NCI-H1436 treated with DMSO at 0.1 percent for 48 hours (cell line): ENCODE measurements at regions not wholly inside any gene's neighbourhood (a gene's known extent, or its start where the extent isn't known, plus 50 kb on each side); places are given as distances from the start of the nearest gene placed in this dataset.
"Not testable (repeated sequence)": the region's sequence is repeated elsewhere in the genome, so short reads cannot be mapped to it uniquely, and the experiment has no call there.

Source experiments
- DNase-seq: peaks from one replicate; lab custom pipeline; 2025; lab: John Stamatoyannopoulos, UW

GRCh38 chr16:62751218-62751617 is 715.0 kb upstream of the CDH8 start:
- DNase-seq, result no peak

- DNase-seq, result no peak
Measured at GRCh38 chr16:62741692-62742091, 705.5 kb upstream of the CDH8 start.

- DNase-seq, result no peak
Measured at GRCh38 chr16:62738666-62739460, 702.6 kb upstream of the CDH8 start.

- DNase-seq, result no peak
Measured at GRCh38 chr16:62732092-62732491, 695.9 kb upstream of the CDH8 start.

- not testable (repeated sequence) for DNase-seq
Measured at GRCh38 chr16:62724670-62725269, 688.5 kb upstream of the CDH8 start.

GRCh38 chr16:62720651-62721050 is 684.4 kb upstream of the CDH8 start:
- DNase-seq, result no peak

GRCh38 chr16:62717026-62717425 is 680.8 kb upstream of the CDH8 start:
- no peak for DNase-seq

- no peak for DNase-seq
Measured at GRCh38 chr16:62715701-62716100, 679.5 kb upstream of the CDH8 start.

GRCh38 chr16:62712566-62712965 is 676.3 kb upstream of the CDH8 start:
- no peak for DNase-seq

- DNase-seq, result no peak
Measured at GRCh38 chr16:62711797-62712196, 675.6 kb upstream of the CDH8 start.

- DNase-seq, result no peak
Measured at GRCh38 chr16:62709794-62710193, 673.6 kb upstream of the CDH8 start.

GRCh38 chr16:62701426-62701825 is 665.2 kb upstream of the CDH8 start:
- no peak for DNase-seq

- no peak for DNase-seq
Measured at GRCh38 chr16:62700426-62701294, 664.4 kb upstream of the CDH8 start.

- DNase-seq, result no peak
Measured at GRCh38 chr16:62692685-62693084, 656.4 kb upstream of the CDH8 start.

- no peak for DNase-seq
Measured at GRCh38 chr16:62681819-62682218, 645.6 kb upstream of the CDH8 start.

GRCh38 chr16:62678796-62679195 is 642.6 kb upstream of the CDH8 start:
- no peak for DNase-seq

GRCh38 chr16:62676306-62676705 is 640.1 kb upstream of the CDH8 start:
- no peak for DNase-seq

GRCh38 chr16:62665269-62665668 is 629.0 kb upstream of the CDH8 start:
- DNase-seq, result no peak

GRCh38 chr16:62664566-62664965 is 628.3 kb upstream of the CDH8 start:
- no peak for DNase-seq

- DNase-seq, result no peak
Measured at GRCh38 chr16:62661435-62661834, 625.2 kb upstream of the CDH8 start.

GRCh38 chr16:62657116-62657515 is 620.9 kb upstream of the CDH8 start:
- no peak for DNase-seq

GRCh38 chr16:62652441-62653120 is 616.3 kb upstream of the CDH8 start:
- DNase-seq, result no peak
